RCC 7860 (cell line): ENCODE measurements at regions not wholly inside any gene's neighbourhood (a gene's known extent, or its start where the extent isn't known, plus 50 kb on each side); places are given as distances from the start of the nearest gene placed in this dataset.

Source experiments
- DNase-seq: peaks from one replicate; pipeline ENCODE4 v3.0.0-alpha.2; 2015; ENCODE audit warnings: low spot score
- FAIRE-seq: peaks from 2 replicates; lab custom pipeline; 2012; peaks lifted over from hg19 to GRCh38; lab: Jason Lieb, UNC

GRCh38 chr7:67794544-67794943 is 797.9 kb downstream of the TYW1 start:
- FAIRE-seq (no peak), DNase-seq (no peak)

- DNase-seq (no peak), FAIRE-seq (no peak)
These were observed 807.2 kb downstream of the TYW1 start for GRCh38 chr7:67803789-67804188.

GRCh38 chr7:67805921-67806471 is 809.4 kb downstream of the TYW1 start:
- no peak for DNase-seq
- FAIRE-seq = no peak

GRCh38 chr7:67807826-67808225 is 811.2 kb downstream of the TYW1 start:
- no peak for DNase-seq
- no peak for FAIRE-seq

- DNase-seq = no peak
- no peak for FAIRE-seq
These were observed 813.0 kb downstream of the TYW1 start for GRCh38 chr7:67809586-67809985.

GRCh38 chr7:67813621-67814292 is 817.1 kb downstream of the TYW1 start:
- no peak for FAIRE-seq

GRCh38 chr7:67817481-67817880 is 820.8 kb downstream of the TYW1 start:
- FAIRE-seq = no peak

More at GRCh38 chr7:67813621-67814292, 817.1 kb downstream of the TYW1 start:
- no peak for DNase-seq

GRCh38 chr7:67821116-67821515 is 824.5 kb downstream of the TYW1 start:
- DNase-seq (no peak), FAIRE-seq (no peak)

More at GRCh38 chr7:67817481-67817880, 820.8 kb downstream of the TYW1 start:
- DNase-seq = no peak

GRCh38 chr7:67823345-67823744 is 826.7 kb downstream of the TYW1 start:
- DNase-seq (no peak), FAIRE-seq (no peak)

GRCh38 chr7:67825356-67825755 is 828.7 kb downstream of the TYW1 start:
- no peak for DNase-seq
- no peak for FAIRE-seq

- DNase-seq (no peak), FAIRE-seq (no peak)
These were observed 845.3 kb downstream of the TYW1 start for GRCh38 chr7:67841896-67842295.

- FAIRE-seq = no peak
These were observed 845.9 kb downstream of the TYW1 start for GRCh38 chr7:67842571-67842970.

GRCh38 chr7:67843001-67843565 is 846.5 kb downstream of the TYW1 start:
- no peak for DNase-seq
- no peak for FAIRE-seq

More at GRCh38 chr7:67842571-67842970, 845.9 kb downstream of the TYW1 start:
- DNase-seq = no peak

- FAIRE-seq (no peak), DNase-seq (no peak)
These were observed 847.0 kb downstream of the TYW1 start for GRCh38 chr7:67843615-67844014.

GRCh38 chr7:67847092-67847787 is 850.6 kb downstream of the TYW1 start:
- FAIRE-seq (no peak), DNase-seq (no peak)

GRCh38 chr7:67854221-67855178 is 857.9 kb downstream of the TYW1 start:
- FAIRE-seq = no peak
- no peak for DNase-seq

GRCh38 chr7:67855322-67855721 is 858.7 kb downstream of the TYW1 start:
- DNase-seq (no peak), FAIRE-seq (no peak)

- DNase-seq = no peak
- no peak for FAIRE-seq
These were observed 859.4 kb downstream of the TYW1 start for GRCh38 chr7:67856046-67856445.

- no peak for FAIRE-seq
These were observed 861.1 kb downstream of the TYW1 start for GRCh38 chr7:67857698-67858097.

GRCh38 chr7:67858931-67859330 is 862.3 kb downstream of the TYW1 start:
- no peak for FAIRE-seq
- no peak for DNase-seq

More at GRCh38 chr7:67857698-67858097, 861.1 kb downstream of the TYW1 start:
- DNase-seq = no peak

GRCh38 chr7:67863911-67864310 is 867.3 kb downstream of the TYW1 start:
- FAIRE-seq (no peak), DNase-seq (no peak)
